HEK293 (cell line): ENCODE measurements at regions not wholly inside any gene's neighbourhood (a gene's known extent, or its start where the extent isn't known, plus 50 kb on each side); places are given as distances from the start of the nearest gene placed in this dataset.

Experiments used
- CTCF ChIA-PET: fragments of 350-600 bp; formaldehyde crosslinking; extraction: SDS; loops from one replicate; lab custom pipeline; 2021; ENCODE audit warnings: antibody characterized with exemption; lab: Yijun Ruan, JAX
- POLR2A ChIA-PET: fragments of 300-600 bp; formaldehyde crosslinking; extraction: SDS; loops from one replicate; lab custom pipeline; 2020; ENCODE audit warnings: antibody characterized with exemption, inconsistent platforms; lab: Yijun Ruan, JAX
- H3K27ac ChIP-seq: fragments of 200-500 bp; sonication (Bioruptor generic); 2 replicates; pipeline ENCODE4 v1.5.1; 2014; ENCODE audit warnings: low read depth, low read length, control low read depth, inconsistent platforms; ENCODE audit errors: extremely low read depth
- H3K36me3 ChIP-seq, 2 experiments: fragments of 200-500 bp in 1 of 2; sonication (Bioruptor generic) in 1 of 2; 1 replicate in 1 of 2; 2 replicates in 1 of 2; pipeline ENCODE4 v1.5.1; 2014 to 2017; ENCODE audit warnings: inconsistent platforms in 2 of 2, low read length in 2 of 2; ENCODE audit not compliant: control insufficient read depth in 2 of 2, insufficient read depth in 1 of 2
- H3K4me1 ChIP-seq: fragments of 200-500 bp; sonication (Bioruptor generic); 2 replicates; pipeline ENCODE4 v1.5.1; 2014; ENCODE audit warnings: mild to moderate bottlenecking, low read length, inconsistent platforms; ENCODE audit not compliant: control insufficient read depth, insufficient read depth
- H3K4me3 ChIP-seq: 2 replicates; pipeline ENCODE4 v1.5.1; 2011; ENCODE audit warnings: low read depth, mild to moderate bottlenecking, control low read depth, low read length, moderate library complexity
- H3K9me3 ChIP-seq: fragments of 200-500 bp; sonication (Bioruptor generic); 2 replicates; pipeline ENCODE4 v1.5.1; 2014; ENCODE audit warnings: low read depth, low read length, inconsistent platforms; ENCODE audit not compliant: control insufficient read depth, insufficient read depth
- CTCF ChIP-seq: fragments of 450-650 bp; formaldehyde crosslinking; IDR thresholded peaks from 2 replicates; pipeline ENCODE4 v1.5.1; 2016; ENCODE audit warnings: missing biosample characterization, missing genetic modification characterization
- GLI4 ChIP-seq: fragments of 450-650 bp; formaldehyde crosslinking; IDR thresholded peaks from 2 replicates; pipeline ENCODE4 v1.5.1; 2016; ENCODE audit warnings: missing biosample characterization, missing genetic modification characterization
- KLF10 ChIP-seq: fragments of 450-650 bp; IDR thresholded peaks from 2 replicates; pipeline ENCODE4 v1.5.1; 2018; ENCODE audit warnings: missing biosample characterization, mild to moderate bottlenecking, missing genetic modification characterization
- TRIM28 ChIP-seq: IDR thresholded peaks from 2 replicates; pipeline ENCODE4 v1.6.1; 2011; ENCODE audit warnings: low read length, control low read depth, borderline replicate concordance
- ZBTB49 ChIP-seq: fragments of 450-650 bp; formaldehyde crosslinking; IDR thresholded peaks from 2 replicates; pipeline ENCODE4 v1.5.1; 2016; ENCODE audit warnings: missing biosample characterization, missing genetic modification characterization, low read depth
- ZBTB8A ChIP-seq: fragments of 450-650 bp; formaldehyde crosslinking; IDR thresholded peaks from 2 replicates; pipeline ENCODE4 v1.5.1; 2016; ENCODE audit warnings: missing biosample characterization, missing genetic modification characterization
- ZNF112 ChIP-seq: fragments of 450-650 bp; formaldehyde crosslinking; IDR thresholded peaks from 2 replicates; pipeline ENCODE4 v1.5.0; 2017; ENCODE audit warnings: missing biosample characterization, missing genetic modification characterization
- ZNF114 ChIP-seq: fragments of 450-650 bp; formaldehyde crosslinking; IDR thresholded peaks from 2 replicates; pipeline ENCODE4 v1.5.0; 2017; ENCODE audit warnings: missing biosample characterization, missing genetic modification characterization
- ZNF138 ChIP-seq: fragments of 450-650 bp; formaldehyde crosslinking; IDR thresholded peaks from 2 replicates; pipeline ENCODE4 v1.5.1; 2016; ENCODE audit warnings: missing biosample characterization, missing genetic modification characterization, borderline replicate concordance
- ZNF175 ChIP-seq: fragments of 450-650 bp; formaldehyde crosslinking; IDR thresholded peaks from 2 replicates; pipeline ENCODE4 v1.5.1; 2016; ENCODE audit warnings: missing biosample characterization, missing genetic modification characterization
- ZNF26 ChIP-seq: fragments of 450-650 bp; formaldehyde crosslinking; IDR thresholded peaks from 2 replicates; pipeline ENCODE4 v1.5.1; 2016; ENCODE audit warnings: missing biosample characterization, missing genetic modification characterization
- ZNF280C ChIP-seq: fragments of 450-650 bp; formaldehyde crosslinking; IDR thresholded peaks from 2 replicates; pipeline ENCODE4 v1.5.1; 2016; ENCODE audit warnings: missing biosample characterization, missing genetic modification characterization
- ZNF280D ChIP-seq: fragments of 450-650 bp; formaldehyde crosslinking; IDR thresholded peaks from 2 replicates; pipeline ENCODE4 v1.5.1; 2016; ENCODE audit warnings: missing biosample characterization, missing genetic modification characterization
- ZNF311 ChIP-seq: fragments of 450-650 bp; formaldehyde crosslinking; IDR thresholded peaks from 2 replicates; pipeline ENCODE4 v1.5.1; 2017; ENCODE audit warnings: missing biosample characterization, missing genetic modification characterization, borderline replicate concordance
- ZNF324 ChIP-seq: fragments of 450-650 bp; formaldehyde crosslinking; IDR thresholded peaks from 2 replicates; pipeline ENCODE4 v1.5.1; 2016; ENCODE audit warnings: missing biosample characterization, missing genetic modification characterization
- ZNF366 ChIP-seq: fragments of 450-650 bp; formaldehyde crosslinking; conservative IDR thresholded peaks from 2 replicates; pipeline ENCODE4 v1.5.1; 2016; ENCODE audit warnings: missing biosample characterization, missing genetic modification characterization
- ZNF473 ChIP-seq: fragments of 450-650 bp; formaldehyde crosslinking; IDR thresholded peaks from 2 replicates; pipeline ENCODE4 v1.5.1; 2017; ENCODE audit warnings: missing biosample characterization, missing genetic modification characterization
- ZNF510 ChIP-seq: fragments of 450-650 bp; formaldehyde crosslinking; IDR thresholded peaks from 2 replicates; pipeline ENCODE4 v1.5.1; 2018; ENCODE audit warnings: mild to moderate bottlenecking, missing genetic modification characterization, missing biosample characterization; ENCODE audit not compliant: insufficient replicate concordance
- ZNF521 ChIP-seq: fragments of 450-650 bp; formaldehyde crosslinking; IDR thresholded peaks from 2 replicates; pipeline ENCODE4 v1.5.1; 2017; ENCODE audit warnings: missing biosample characterization, mild to moderate bottlenecking, missing genetic modification characterization
- ZNF558 ChIP-seq: fragments of 450-650 bp; formaldehyde crosslinking; IDR thresholded peaks from 2 replicates; pipeline ENCODE4 v1.5.1; 2016; ENCODE audit warnings: missing biosample characterization, missing genetic modification characterization
- ZNF571 ChIP-seq: fragments of 450-650 bp; formaldehyde crosslinking; IDR thresholded peaks from 2 replicates; pipeline ENCODE4 v1.5.0; 2017; ENCODE audit warnings: missing biosample characterization, missing genetic modification characterization
- ZNF658 ChIP-seq: fragments of 450-650 bp; formaldehyde crosslinking; IDR thresholded peaks from 2 replicates; pipeline ENCODE4; 2016; ENCODE audit warnings: missing biosample characterization, missing genetic modification characterization
- ZNF792 ChIP-seq: fragments of 450-650 bp; formaldehyde crosslinking; IDR thresholded peaks from 2 replicates; pipeline ENCODE4 v1.5.1; 2016; ENCODE audit warnings: missing biosample characterization, missing genetic modification characterization
- ZSCAN16 ChIP-seq: fragments of 450-650 bp; formaldehyde crosslinking; IDR thresholded peaks from 2 replicates; pipeline ENCODE4 v1.5.1; 2016; ENCODE audit warnings: missing biosample characterization, missing genetic modification characterization

- no peak for TF ChIP-seq ZNF26
- TF ChIP-seq ZNF558 (tag by site-specific recombination) = no peak
- no peak for TF ChIP-seq TRIM28
- no peak for TF ChIP-seq KLF10 (tag by site-specific recombination)
- no peak for TF ChIP-seq ZNF324 (tag by site-specific recombination)
Measured at GRCh38 chr9:106075236-106075959, 381.1 kb downstream of the TMEM38B start (continued).

- no peaks in the 10 kb centered on the region for H3K36me3 ChIP-seq
- H3K4me3 ChIP-seq = no peak overlapping the region
- CTCF ChIA-PET = no interaction called here
- POLR2A ChIA-PET = no interaction called here
- no peaks in the 10 kb centered on the region for H3K9me3 ChIP-seq
- TF ChIP-seq GLI4 (tag by site-specific recombination) (no peak), ZNF473 (no peak), ZNF521 (no peak), CTCF (no peak), ZNF792 (tag by site-specific recombination) (no peak), ZNF114 (tag by site-specific recombination) (no peak), ZBTB49 (tag by site-specific recombination) (no peak), ZNF175 (tag by site-specific recombination) (no peak)
- TF ChIP-seq, all 188 proteins: peak for 0
- Histone ChIP-seq H3K27ac (no peak overlapping the region), H3K4me1 (no peaks in the 10 kb centered on the region)
Measured at GRCh38 chr9:106075960-106076327, 381.6 kb downstream of the TMEM38B start.

GRCh38 chr9:106076711-106077110 is 382.4 kb downstream of the TMEM38B start:
- ChIA-PET CTCF (no interaction called here), POLR2A (no interaction called here)
- H3K9me3 ChIP-seq = no peaks in the 10 kb centered on the region
- H3K4me1 ChIP-seq = no peaks in the 10 kb centered on the region
- H3K27ac ChIP-seq = no peak overlapping the region
- H3K36me3 ChIP-seq = no peaks in the 10 kb centered on the region
- no peak overlapping the region for H3K4me3 ChIP-seq
- TF ChIP-seq ZNF311 (tag by site-specific recombination) (no peak), ZBTB8A (tag by site-specific recombination) (no peak), ZNF138 (no peak), ZNF658 (tag by site-specific recombination) (no peak), ZNF280D (no peak), ZNF112 (tag by site-specific recombination) (no peak), ZNF366 (tag by site-specific recombination) (no peak), ZNF510 (tag by site-specific recombination) (no peak), ZSCAN16 (tag by site-specific recombination) (no peak), ZNF571 (no peak), ZNF280C (tag by site-specific recombination) (no peak)
